ENCODE measurements at regions not wholly inside any gene's neighbourhood (a gene's known extent, or its start where the extent isn't known, plus 50 kb on each side); places are given as distances from the start of the nearest gene placed in this dataset.

- H3K4me3 ChIP-seq (ENCODE audit: low read depth, low read length) = no peak overlapping the region
- no peak for TF ChIP-seq CTCF (IDR thresholded peaks at IDR 0.05; ENCODE audit: insufficient read depth, low read depth, low read length)
- peak; percentile 2 for DNase-seq (ENCODE audit: low read depth)
Observed at GRCh38 chr7:114021135-114021534, 102.3 kb upstream of the PPP1R3A start.

GRCh38 chr7:114008696-114009095 lies 89.9 kb upstream of the PPP1R3A start:
- TF ChIP-seq CTCF (IDR thresholded peaks at IDR 0.05; ENCODE audit: insufficient read depth, low read depth, low read length) = no peak
- H3K4me3 ChIP-seq (ENCODE audit: low read depth, low read length) = no peak overlapping the region
- DNase-seq (ENCODE audit: low read depth) = no peak

GRCh38 chr7:114007386-114007785 lies 88.6 kb upstream of the PPP1R3A start:
- no peak overlapping the region for H3K4me3 ChIP-seq (ENCODE audit: low read depth, low read length)
- DNase-seq (ENCODE audit: low read depth) = no peak
- no peak for TF ChIP-seq CTCF (IDR thresholded peaks at IDR 0.05; ENCODE audit: insufficient read depth, low read depth, low read length)

- TF ChIP-seq CTCF (IDR thresholded peaks at IDR 0.05; ENCODE audit: insufficient read depth, low read depth, low read length) = no peak
- no peak overlapping the region for H3K4me3 ChIP-seq (ENCODE audit: low read depth, low read length)
- DNase-seq (ENCODE audit: low read depth) = no peak
Observed at GRCh38 chr7:113998934-113999333, 80.1 kb upstream of the PPP1R3A start.

GRCh38 chr7:113996405-113996804 lies 77.6 kb upstream of the PPP1R3A start:
- no peak for DNase-seq (ENCODE audit: low read depth)
- H3K4me3 ChIP-seq (ENCODE audit: low read depth, low read length) = no peak overlapping the region
- no peak for TF ChIP-seq CTCF (IDR thresholded peaks at IDR 0.05; ENCODE audit: insufficient read depth, low read depth, low read length)

- DNase-seq (ENCODE audit: low read depth) = no peak
- TF ChIP-seq CTCF (IDR thresholded peaks at IDR 0.05; ENCODE audit: insufficient read depth, low read depth, low read length) = no peak
Observed at GRCh38 chr7:113986216-113986615, 67.4 kb upstream of the PPP1R3A start.

GRCh38 chr7:113976508-113976907 lies 57.7 kb upstream of the PPP1R3A start:
- no peak overlapping the region for H3K4me3 ChIP-seq (ENCODE audit: low read depth, low read length)
- DNase-seq (ENCODE audit: low read depth) = no peak
- no peak for TF ChIP-seq CTCF (IDR thresholded peaks at IDR 0.05; ENCODE audit: insufficient read depth, low read depth, low read length)

More at GRCh38 chr7:113986216-113986615, 67.4 kb upstream of the PPP1R3A start:
- no peak overlapping the region for H3K4me3 ChIP-seq (ENCODE audit: low read depth, low read length)
